SK-N-MC (cell line): ENCODE measurements at regions not wholly inside any gene's neighbourhood (a gene's known extent, or its start where the extent isn't known, plus 50 kb on each side); places are given as distances from the start of the nearest gene placed in this dataset.

Experiments
- EZH2 ChIP-seq: fragments of 200-600 bp; sonication (generic); IDR thresholded peaks from one replicate; pipeline ENCODE4 v1.6.1; 2017; ENCODE audit warnings: antibody characterized with exemption
- POLR2AphosphoS5 ChIP-seq: IDR thresholded peaks from 2 replicates; pipeline ENCODE4 v1.6.1; 2012; ENCODE audit warnings: mild to moderate bottlenecking, low read depth, low read length, borderline replicate concordance

GRCh38 chr4:9709724-9710123, 71.7 kb upstream of the DRD5 start:
- TF ChIP-seq EZH2 (no peak), POLR2AphosphoS5 (no peak)
